Endometrial microvascular endothelial cells (primary cell): ENCODE measurements at regions not wholly inside any gene's neighbourhood (a gene's known extent, or its start where the extent isn't known, plus 50 kb on each side); places are given as distances from the start of the nearest gene placed in this dataset.

Experiments
- in situ Hi-C: cut with HindIII; loops from 2 replicates; pipeline ENCODE4 v1.10.0; 2017; ENCODE audit warnings: low sequenced_read_pairs, low pct_unique_long_range_greater_than_20kb; ENCODE audit errors: inconsistent ontology term

GRCh38 chr15:95937128-95937528 lies 393.4 kb upstream of the NR2F2 start:
- in situ Hi-C loops, result no loop called here

GRCh38 chr15:95940431-95940985 lies 390.0 kb upstream of the NR2F2 start:
- in situ Hi-C loops, result no loop called here

- in situ Hi-C loops, result no loop called here
Measured at GRCh38 chr15:95944193-95944592, 386.3 kb upstream of the NR2F2 start.

- in situ Hi-C loops, result no loop called here
Measured at GRCh38 chr15:95944661-95945255, 385.7 kb upstream of the NR2F2 start.

GRCh38 chr15:95946241-95946640 lies 384.3 kb upstream of the NR2F2 start:
- in situ Hi-C loops, result no loop called here

GRCh38 chr15:95946926-95947325 lies 383.6 kb upstream of the NR2F2 start:
- in situ Hi-C loops, result no loop called here

- in situ Hi-C loops, result no loop called here
Measured at GRCh38 chr15:95948411-95948810, 382.1 kb upstream of the NR2F2 start.

- in situ Hi-C loops, result no loop called here
Measured at GRCh38 chr15:95953032-95953431, 377.5 kb upstream of the NR2F2 start.

GRCh38 chr15:95957861-95958260 lies 372.6 kb upstream of the NR2F2 start:
- in situ Hi-C loops, result no loop called here

GRCh38 chr15:95958382-95958781 lies 372.1 kb upstream of the NR2F2 start:
- in situ Hi-C loops, result no loop called here

- in situ Hi-C loops, result no loop called here
Measured at GRCh38 chr15:95968856-95969255, 361.6 kb upstream of the NR2F2 start.

GRCh38 chr15:95970326-95970725 lies 360.2 kb upstream of the NR2F2 start:
- in situ Hi-C loops, result no loop called here

- in situ Hi-C loops, result no loop called here
Measured at GRCh38 chr15:95972041-95972553, 358.4 kb upstream of the NR2F2 start.

GRCh38 chr15:95972812-95973211 lies 357.7 kb upstream of the NR2F2 start:
- in situ Hi-C loops, result no loop called here

- in situ Hi-C loops, result no loop called here
Measured at GRCh38 chr15:95973566-95974256, 356.8 kb upstream of the NR2F2 start.

GRCh38 chr15:95975212-95975611 lies 355.3 kb upstream of the NR2F2 start:
- in situ Hi-C loops, result no loop called here

GRCh38 chr15:95979286-95979685 lies 351.2 kb upstream of the NR2F2 start:
- in situ Hi-C loops, result no loop called here

GRCh38 chr15:95981209-95981608 lies 349.3 kb upstream of the NR2F2 start:
- in situ Hi-C loops, result no loop called here

GRCh38 chr15:95987299-95987698 lies 343.2 kb upstream of the NR2F2 start:
- in situ Hi-C loops, result no loop called here

- in situ Hi-C loops, result no loop called here
Measured at GRCh38 chr15:95987886-95988573, 342.5 kb upstream of the NR2F2 start.
